Parathyroid adenoma (tissue), 2 donors: ENCODE measurements at regions not wholly inside any gene's neighbourhood (a gene's known extent, or its start where the extent isn't known, plus 50 kb on each side); places are given as distances from the start of the nearest gene placed in this dataset.

Experiments
- H2AFZ ChIP-seq: fragments of 300-600 bp; sonication (generic); one replicate; pipeline ENCODE4 v1.7.0; 2017; ENCODE audit warnings: antibody characterized with exemption, mild to moderate bottlenecking
- H3K27ac ChIP-seq: fragments of 300-600 bp; sonication (generic); one replicate; pipeline ENCODE4 v1.7.0; 2017
- H3K27me3 ChIP-seq: fragments of 300-600 bp; sonication (generic); one replicate; pipeline ENCODE4 v1.7.0; 2017; ENCODE audit warnings: low read length; ENCODE audit not compliant: control insufficient read depth, insufficient read depth
- H3K36me3 ChIP-seq: fragments of 300-600 bp; sonication (generic); one replicate; pipeline ENCODE4 v1.7.0; 2017; ENCODE audit warnings: low read length; ENCODE audit not compliant: control insufficient read depth, insufficient read depth
- H3K4me1 ChIP-seq: fragments of 300-600 bp; sonication (generic); one replicate; pipeline ENCODE4 v1.7.0; 2017; ENCODE audit warnings: control low read depth
- H3K4me2 ChIP-seq: fragments of 300-600 bp; sonication (generic); one replicate; pipeline ENCODE4 v1.7.0; 2017; ENCODE audit warnings: low read length
- H3K4me3 ChIP-seq: fragments of 300-600 bp; sonication (generic); one replicate; pipeline ENCODE4 v1.7.0; 2017; ENCODE audit warnings: low read depth, low read length
- H3K79me2 ChIP-seq: fragments of 300-600 bp; sonication (generic); one replicate; pipeline ENCODE4 v1.7.0; 2017; ENCODE audit warnings: control low read depth
- H3K9ac ChIP-seq: fragments of 300-600 bp; sonication (generic); one replicate; pipeline ENCODE4 v1.7.0; 2017; ENCODE audit warnings: mild to moderate bottlenecking
- H3K9me3 ChIP-seq: fragments of 300-600 bp; sonication (generic); one replicate; pipeline ENCODE4 v1.7.0; 2017; ENCODE audit warnings: low read length; ENCODE audit not compliant: control insufficient read depth
- CTCF ChIP-seq: fragments of 300-600 bp; sonication (generic); IDR thresholded peaks from one replicate; pipeline ENCODE4 v1.7.0; 2017; ENCODE audit warnings: antibody characterized with exemption, mild to moderate bottlenecking
- donor health status: primary hyperparathyroidism.

GRCh38 chr13:50382951-50383350 is 367.7 kb downstream of the KCNRG start:
- Histone ChIP-seq H3K4me1 (peaks cover 5% of the 10 kb centered on the region), H3K79me2 (no peaks in the 10 kb centered on the region), H2AFZ (no peak overlapping the region), H3K27me3 (no peaks in the 10 kb centered on the region), H3K4me2 (no peak overlapping the region), H3K4me3 (no peak overlapping the region), H3K9ac (no peak overlapping the region), H3K36me3 (no peaks in the 10 kb centered on the region), H3K27ac (no peak overlapping the region), H3K9me3 (no peaks in the 10 kb centered on the region)
- no peak for TF ChIP-seq CTCF

- Histone ChIP-seq H3K9me3 (no peaks in the 10 kb centered on the region), H3K36me3 (no peaks in the 10 kb centered on the region), H3K4me1 (no peaks in the 10 kb centered on the region), H3K4me2 (no peak overlapping the region), H3K4me3 (no peak overlapping the region), H3K27ac (no peak overlapping the region), H3K79me2 (no peaks in the 10 kb centered on the region), H2AFZ (no peak overlapping the region), H3K27me3 (no peaks in the 10 kb centered on the region), H3K9ac (no peak overlapping the region)
- no peak for TF ChIP-seq CTCF
Observed at GRCh38 chr13:50384724-50385123, 369.5 kb downstream of the KCNRG start.

GRCh38 chr13:50386541-50387050 is 371.4 kb downstream of the KCNRG start:
- Histone ChIP-seq H3K4me2 (peak overlapping the region; percentile 62), H3K4me1 (no peaks in the 10 kb centered on the region), H3K27ac (no peak overlapping the region), H3K9ac (no peak overlapping the region), H3K27me3 (no peaks in the 10 kb centered on the region), H3K36me3 (no peaks in the 10 kb centered on the region), H3K9me3 (no peaks in the 10 kb centered on the region), H3K79me2 (no peaks in the 10 kb centered on the region), H3K4me3 (peak overlapping the region; percentile 49), H2AFZ (no peak overlapping the region)
- TF ChIP-seq CTCF = no peak

- Histone ChIP-seq H3K4me3 (peak overlapping the region; percentile 49), H3K9ac (no peak overlapping the region)
Observed at GRCh38 chr13:50387051-50387581, 371.9 kb downstream of the KCNRG start.

More at GRCh38 chr13:50387051-50387581, 371.9 kb downstream of the KCNRG start:
- Histone ChIP-seq H3K4me1 (no peaks in the 10 kb centered on the region), H3K9me3 (no peaks in the 10 kb centered on the region), H3K27me3 (no peaks in the 10 kb centered on the region), H3K79me2 (no peaks in the 10 kb centered on the region), H2AFZ (no peak overlapping the region), H3K4me2 (peak overlapping the region; percentile 62), H3K36me3 (no peaks in the 10 kb centered on the region), H3K27ac (no peak overlapping the region)
- TF ChIP-seq CTCF = no peak
